ENCODE measurements at regions not wholly inside any gene's neighbourhood (a gene's known extent, or its start where the extent isn't known, plus 50 kb on each side); places are given as distances from the start of the nearest gene placed in this dataset.

DNA sequence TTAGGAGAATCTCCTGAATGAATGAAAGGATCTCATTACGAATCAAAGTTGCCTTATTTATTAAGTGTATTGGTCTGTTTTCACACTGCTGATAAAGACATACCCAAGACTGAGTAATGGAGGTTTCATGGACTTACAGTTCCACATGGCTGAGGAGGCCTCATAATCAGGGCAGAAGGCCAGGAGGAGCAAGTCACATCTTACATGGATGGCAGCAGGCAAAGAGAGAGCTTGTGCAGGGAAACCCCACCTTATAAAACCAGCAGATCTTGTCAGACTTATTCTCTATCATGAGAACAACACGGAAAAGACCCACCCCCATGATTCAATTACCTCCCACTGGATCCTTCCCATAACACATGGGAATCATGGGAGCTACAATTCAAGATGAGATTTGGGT, 785.2 kb upstream of the POU3F3 start:
- no peaks in the 10 kb centered on the region for H3K4me1 Mint-ChIP-seq
- peaks cover 14% of the 10 kb centered on the region for H3K9me3 Mint-ChIP-seq
- no peak overlapping the region for H3K4me3 Mint-ChIP-seq
- H3K36me3 Mint-ChIP-seq: no peaks in the 10 kb centered on the region
- no peak overlapping the region for H3K27ac Mint-ChIP-seq
- DNase-seq (ENCODE audit: low spot score in 2 of 2) (no peak), ATAC-seq (no peak)

DNA sequence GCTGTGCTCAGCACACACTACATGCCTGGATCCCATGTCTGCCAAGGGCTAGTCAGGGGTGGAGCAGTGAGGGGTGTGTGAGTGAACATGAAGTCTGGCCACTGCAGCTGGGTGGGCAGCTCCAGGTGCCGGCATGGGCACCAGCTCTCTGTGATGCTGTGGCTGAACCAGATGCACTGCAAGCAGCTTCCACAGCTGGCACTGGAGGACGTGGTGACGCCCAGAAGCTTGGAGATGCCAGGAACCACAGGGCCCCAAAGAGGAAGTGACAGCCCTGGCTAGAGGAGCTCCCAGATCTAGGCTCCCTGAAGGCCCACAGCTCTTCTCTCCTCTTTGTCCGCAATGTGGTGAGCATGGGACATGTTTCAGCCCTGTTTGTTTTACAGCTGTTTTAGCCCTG, 776.3 kb upstream of the POU3F3 start:
- no peak for DNase-seq (ENCODE audit: low spot score in 2 of 2)
- Mint-ChIP-seq H3K36me3 (no peaks in the 10 kb centered on the region), H3K4me3 (no peak overlapping the region), H3K27ac (no peak overlapping the region), H3K9me3 (peaks cover 13% of the 10 kb centered on the region), H3K4me1 (no peaks in the 10 kb centered on the region)
- peak; percentile 19 for ATAC-seq

DNA sequence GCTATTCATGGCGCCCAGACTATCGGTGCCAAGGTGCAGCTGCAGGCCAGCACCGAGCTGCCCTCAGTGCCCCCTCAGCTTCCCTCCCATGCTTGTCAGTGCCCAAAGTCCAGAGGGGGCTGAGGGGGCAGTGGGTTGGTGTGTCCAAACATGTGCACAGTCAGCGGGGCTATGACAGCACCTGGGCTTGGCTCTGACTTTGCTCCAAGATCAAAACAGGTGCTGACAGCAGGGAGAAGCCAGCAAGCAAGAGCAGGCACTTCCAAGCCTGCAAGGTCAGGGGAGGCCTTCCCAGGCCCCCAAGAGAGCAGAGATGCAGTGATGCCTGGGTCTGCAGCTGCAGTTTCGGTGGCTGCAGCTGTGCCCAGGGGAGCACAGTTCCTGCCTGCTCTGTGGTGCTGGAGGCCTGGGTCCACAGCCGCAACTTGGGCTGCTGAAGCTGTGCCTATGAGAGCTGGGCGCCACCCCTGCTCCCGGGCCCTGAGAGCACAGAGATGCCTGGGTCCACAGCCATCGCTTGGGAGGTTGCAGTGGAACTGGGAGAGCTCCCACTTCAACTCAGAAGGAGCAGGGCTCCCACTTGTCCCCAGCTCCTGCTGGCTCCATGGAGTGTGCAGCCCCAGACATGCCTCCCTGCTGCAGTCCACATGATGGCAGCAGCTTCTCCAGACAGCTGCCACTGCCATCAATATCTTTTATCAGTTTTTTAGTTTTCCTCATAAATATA, 775.3 kb upstream of the POU3F3 start:
- H3K4me3 Mint-ChIP-seq: no peak overlapping the region
- H3K36me3 Mint-ChIP-seq: no peaks in the 10 kb centered on the region
- peaks cover 15% of the 10 kb centered on the region for H3K9me3 Mint-ChIP-seq
- DNase-seq (ENCODE audit: low spot score in 2 of 2) (no peak), ATAC-seq (no peak)
- H3K4me1 Mint-ChIP-seq: no peaks in the 10 kb centered on the region
- no peak overlapping the region for H3K27ac Mint-ChIP-seq

DNA sequence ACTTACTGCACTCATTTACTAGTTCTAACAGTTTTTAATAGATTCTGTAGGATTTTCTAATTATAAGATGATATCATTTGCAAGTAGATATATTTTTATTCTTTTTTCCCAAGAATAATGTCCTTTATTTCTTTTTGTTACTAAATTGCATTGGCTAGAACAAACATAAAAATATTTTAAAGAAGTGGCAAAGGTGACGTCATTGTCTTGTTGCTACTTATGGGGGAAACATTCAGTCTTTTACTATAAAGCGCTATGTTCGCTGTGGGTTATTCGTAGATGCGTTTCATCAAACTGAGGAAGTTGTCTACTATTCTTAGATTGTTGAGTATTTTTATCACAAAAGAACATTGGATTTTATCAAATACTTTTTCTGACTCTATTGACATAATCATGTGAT, 765.2 kb upstream of the POU3F3 start:
- Mint-ChIP-seq H3K4me3 (no peak overlapping the region), H3K36me3 (no peaks in the 10 kb centered on the region), H3K9me3 (peaks cover 17% of the 10 kb centered on the region), H3K4me1 (no peaks in the 10 kb centered on the region), H3K27ac (no peak overlapping the region)
- DNase-seq (ENCODE audit: low spot score in 2 of 2) (no peak), ATAC-seq (no peak)

DNA sequence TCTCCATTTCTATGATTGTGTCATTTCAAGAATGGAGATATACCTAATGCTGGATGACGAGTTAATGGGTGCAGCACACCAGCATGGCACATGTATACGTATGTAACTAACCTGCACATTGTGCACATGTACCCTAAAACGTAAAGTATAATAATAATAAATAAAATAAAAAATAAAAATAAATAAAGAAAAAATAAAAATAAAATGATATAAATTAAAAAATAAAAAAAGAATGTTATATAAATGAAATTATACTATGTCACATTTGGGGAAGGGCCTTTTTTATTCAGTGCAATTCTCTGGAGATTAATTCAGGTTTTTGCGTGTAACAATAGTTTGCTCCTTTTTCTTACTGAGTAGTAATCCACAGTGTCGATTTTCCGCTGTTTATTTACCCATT, 763.5 kb upstream of the POU3F3 start:
- Mint-ChIP-seq H3K4me3 (no peak overlapping the region), H3K4me1 (no peaks in the 10 kb centered on the region), H3K9me3 (peaks cover 18% of the 10 kb centered on the region), H3K36me3 (no peaks in the 10 kb centered on the region), H3K27ac (no peak overlapping the region)
- DNase-seq (ENCODE audit: low spot score in 2 of 2) (no peak), ATAC-seq (no peak)

DNA sequence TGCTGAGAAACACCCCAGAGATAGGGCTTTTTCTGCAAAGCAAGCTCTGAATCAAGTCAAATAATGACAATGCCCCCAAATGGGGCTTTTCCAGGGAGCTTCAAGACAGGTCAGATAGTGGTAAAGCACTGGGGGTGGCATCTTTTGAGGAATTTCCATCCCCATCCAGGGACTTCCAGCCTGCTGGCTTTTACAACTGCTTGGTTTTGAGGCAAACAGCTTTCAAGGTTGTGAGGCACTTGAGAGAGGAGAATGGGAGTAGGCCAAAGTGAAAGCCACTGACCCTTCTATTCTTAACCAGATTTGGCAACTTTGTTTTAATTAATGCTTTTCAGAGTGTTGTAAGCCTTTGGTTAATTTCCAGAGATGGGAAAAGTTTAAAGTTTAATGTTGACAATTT, 762.0 kb upstream of the POU3F3 start:
- no peak overlapping the region for H3K4me3 Mint-ChIP-seq
- H3K36me3 Mint-ChIP-seq: no peaks in the 10 kb centered on the region
- H3K4me1 Mint-ChIP-seq: no peaks in the 10 kb centered on the region
- H3K9me3 Mint-ChIP-seq: peaks cover 18% of the 10 kb centered on the region
- no peak overlapping the region for H3K27ac Mint-ChIP-seq
- ATAC-seq: no peak
- no peak for DNase-seq (ENCODE audit: low spot score in 2 of 2)

DNA sequence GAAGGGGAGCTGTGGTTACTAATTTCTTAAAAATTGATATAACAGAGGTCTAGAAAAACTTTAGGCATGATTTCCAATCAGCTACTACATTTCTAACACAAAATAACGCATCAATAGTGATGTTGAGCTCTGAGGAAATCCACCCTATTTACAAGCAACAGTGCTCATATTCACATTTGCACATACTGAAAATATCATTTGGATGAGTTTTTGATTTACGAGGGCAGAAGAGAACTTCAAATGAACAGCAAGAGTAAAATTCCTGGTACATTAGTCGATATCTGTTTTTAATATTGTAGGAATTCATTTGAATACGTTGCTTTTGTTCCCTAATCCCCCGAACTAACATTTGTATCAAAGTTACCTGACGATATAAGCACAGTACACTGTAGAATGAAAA, 761.0 kb upstream of the POU3F3 start:
- Mint-ChIP-seq H3K4me3 (no peak overlapping the region), H3K9me3 (peaks cover 21% of the 10 kb centered on the region), H3K36me3 (no peaks in the 10 kb centered on the region), H3K4me1 (no peaks in the 10 kb centered on the region), H3K27ac (no peak overlapping the region)
- no peak for DNase-seq (ENCODE audit: low spot score in 2 of 2)
- ATAC-seq: no peak

DNA sequence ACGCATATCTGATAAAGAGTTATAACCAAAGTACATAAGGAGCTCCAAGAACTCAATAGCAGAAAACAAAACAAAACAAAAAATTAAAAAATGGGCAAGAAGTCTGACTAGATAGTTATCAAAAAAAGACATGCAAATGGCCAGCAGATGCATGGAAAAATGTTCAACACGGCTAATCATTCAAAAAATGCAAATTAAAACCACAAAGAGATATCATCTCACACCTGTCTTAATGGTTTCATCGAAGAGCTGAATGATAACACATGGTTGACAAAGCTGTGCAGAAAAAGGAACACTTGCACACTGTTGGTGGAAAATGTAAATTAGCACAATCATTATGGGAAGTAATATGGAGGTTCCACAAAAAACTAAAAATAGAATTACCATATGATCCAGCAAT, 751.3 kb upstream of the POU3F3 start:
- DNase-seq (ENCODE audit: low spot score in 2 of 2) (no peak), ATAC-seq (no peak)
- no peaks in the 10 kb centered on the region for H3K4me1 Mint-ChIP-seq
- no peaks in the 10 kb centered on the region for H3K36me3 Mint-ChIP-seq
- no peak overlapping the region for H3K27ac Mint-ChIP-seq
- H3K4me3 Mint-ChIP-seq: no peak overlapping the region
- peaks cover 8% of the 10 kb centered on the region for H3K9me3 Mint-ChIP-seq

DNA sequence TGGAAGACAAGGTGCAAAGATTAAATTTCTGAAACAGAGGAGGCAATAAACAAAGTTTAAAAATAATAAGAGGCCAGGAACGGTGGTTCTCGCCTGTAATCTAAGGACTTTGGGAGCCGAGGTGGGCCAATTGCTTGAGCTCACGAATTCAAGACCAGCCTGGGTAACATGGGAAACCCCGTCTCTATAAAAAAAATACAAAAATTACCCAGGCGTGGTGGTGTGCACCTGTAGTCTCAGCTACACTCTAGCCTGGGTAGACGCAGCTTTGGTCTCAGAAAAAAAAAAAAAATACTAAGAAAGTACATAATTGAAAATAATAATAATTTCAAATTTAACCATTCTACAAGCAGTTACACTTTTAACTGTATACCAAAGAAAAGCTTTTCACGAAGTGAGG, 744.6 kb upstream of the POU3F3 start:
- no peaks in the 10 kb centered on the region for H3K4me1 Mint-ChIP-seq
- no peaks in the 10 kb centered on the region for H3K36me3 Mint-ChIP-seq
- H3K4me3 Mint-ChIP-seq: no peak overlapping the region
- H3K9me3 Mint-ChIP-seq: peaks cover 15% of the 10 kb centered on the region
- ATAC-seq (no peak), DNase-seq (ENCODE audit: low spot score in 2 of 2) (no peak)
- H3K27ac Mint-ChIP-seq: no peak overlapping the region

DNA sequence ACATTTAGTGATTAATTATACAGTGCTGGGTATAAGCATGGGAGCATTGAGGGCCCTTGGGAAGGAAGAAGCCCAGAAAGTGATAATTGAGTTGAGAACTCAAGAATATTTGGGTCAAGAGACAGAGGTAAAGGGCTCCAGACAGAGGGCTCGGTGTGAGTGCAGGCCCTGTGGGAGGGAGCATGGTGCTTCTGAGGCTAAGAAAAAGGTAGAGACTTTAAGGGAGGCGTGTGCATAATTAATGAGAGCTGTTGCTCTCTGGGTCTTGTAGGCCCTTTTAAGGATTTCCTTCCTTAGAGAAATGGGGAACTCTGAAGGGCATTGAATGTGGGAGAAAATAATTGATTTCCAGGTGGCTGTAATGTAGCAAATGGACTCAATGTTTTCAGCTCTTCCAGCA, 735.0 kb upstream of the POU3F3 start:
- DNase-seq (ENCODE audit: low spot score in 2 of 2): no peak

DNA sequence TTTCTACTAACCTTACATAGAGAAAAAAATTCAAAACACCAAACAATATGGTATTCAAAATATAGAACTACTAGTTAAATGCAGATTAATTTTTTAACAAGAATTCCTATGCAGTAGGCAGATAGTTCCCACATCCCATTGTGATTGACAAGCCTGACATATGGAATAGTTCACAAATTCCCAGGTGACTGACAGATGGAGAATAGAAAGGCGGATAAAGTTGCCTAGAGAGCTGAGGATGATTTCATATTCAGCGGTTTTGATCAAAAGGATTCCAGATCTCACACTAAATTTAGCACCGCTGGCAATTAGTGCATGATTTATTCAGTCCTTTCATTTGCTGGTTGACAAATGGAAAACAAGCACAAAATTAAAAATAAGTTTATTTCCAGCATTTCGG, 733.7 kb upstream of the POU3F3 start:
- Mint-ChIP-seq H3K9me3 (peaks cover 17% of the 10 kb centered on the region), H3K4me1 (no peaks in the 10 kb centered on the region), H3K27ac (no peak overlapping the region), H3K4me3 (no peak overlapping the region), H3K36me3 (no peaks in the 10 kb centered on the region)
- DNase-seq (ENCODE audit: low spot score in 2 of 2): no peak
- ATAC-seq: no peak

More for the DNA sequence above, 735.0 kb upstream of the POU3F3 start:
- H3K9me3 Mint-ChIP-seq: peaks cover 15% of the 10 kb centered on the region
- ATAC-seq: no peak
- no peak overlapping the region for H3K27ac Mint-ChIP-seq
- H3K4me3 Mint-ChIP-seq: no peak overlapping the region
- H3K36me3 Mint-ChIP-seq: no peaks in the 10 kb centered on the region
- no peaks in the 10 kb centered on the region for H3K4me1 Mint-ChIP-seq

DNA sequence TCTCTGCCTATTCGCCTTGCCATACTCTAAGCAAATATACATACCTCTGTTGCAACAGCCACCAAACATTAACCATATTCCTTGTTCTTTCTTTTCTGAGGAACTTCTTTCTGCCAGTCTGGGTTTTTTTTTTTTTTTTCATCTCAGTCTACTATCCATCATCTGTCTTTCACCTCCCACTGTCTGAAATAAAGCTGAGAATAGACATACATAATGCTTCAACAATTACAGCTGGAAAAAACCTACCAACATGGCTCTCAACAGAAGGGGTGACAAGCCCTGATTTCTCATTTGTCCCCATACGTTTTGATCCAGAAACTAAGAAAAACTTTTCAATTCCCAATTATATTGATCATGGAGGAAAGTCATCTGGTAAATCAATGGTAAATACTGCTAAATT, 728.8 kb upstream of the POU3F3 start:
- Mint-ChIP-seq H3K9me3 (peaks cover 23% of the 10 kb centered on the region), H3K27ac (no peak overlapping the region), H3K4me1 (no peaks in the 10 kb centered on the region), H3K4me3 (no peak overlapping the region), H3K36me3 (no peaks in the 10 kb centered on the region)
- ATAC-seq: no peak
- no peak for DNase-seq (ENCODE audit: low spot score in 2 of 2)

DNA sequence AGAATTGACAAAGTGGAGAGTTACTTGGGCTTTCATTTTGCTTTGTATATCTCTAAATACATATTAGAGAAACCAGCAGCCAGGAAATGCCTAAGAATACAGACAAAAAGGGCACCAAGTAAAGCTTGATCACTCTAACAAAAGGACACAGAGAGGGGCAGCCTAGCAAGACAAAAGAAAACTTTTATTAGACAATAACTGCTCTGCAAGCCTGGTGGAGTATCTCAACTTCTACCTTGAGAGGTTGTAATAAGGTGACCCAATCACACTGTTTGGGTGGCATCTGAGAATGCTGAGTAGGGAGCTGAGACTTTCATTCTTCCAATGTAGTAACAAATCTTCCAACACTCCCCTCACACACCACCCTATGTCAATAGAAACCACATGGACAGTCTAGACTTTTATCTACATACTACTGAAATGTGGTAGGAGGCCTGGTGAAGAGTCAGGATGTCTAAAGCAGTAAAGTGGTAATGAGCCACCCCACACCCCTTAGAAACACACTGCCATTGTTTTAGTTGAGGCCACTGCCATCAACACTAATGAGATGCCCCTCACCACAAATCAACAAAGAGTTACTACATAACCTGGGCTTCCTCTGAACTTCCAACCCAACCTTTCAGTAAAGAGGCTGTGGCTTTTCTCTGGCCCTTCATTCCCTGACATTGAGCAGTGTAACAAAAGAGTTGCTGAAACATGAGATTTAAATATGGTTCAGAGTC, 726.7 kb upstream of the POU3F3 start:
- Mint-ChIP-seq H3K27ac (no peak overlapping the region), H3K36me3 (no peaks in the 10 kb centered on the region), H3K4me3 (no peak overlapping the region), H3K9me3 (peaks cover 23% of the 10 kb centered on the region), H3K4me1 (no peaks in the 10 kb centered on the region)
- DNase-seq (ENCODE audit: low spot score in 2 of 2) (no peak), ATAC-seq (no peak)

DNA sequence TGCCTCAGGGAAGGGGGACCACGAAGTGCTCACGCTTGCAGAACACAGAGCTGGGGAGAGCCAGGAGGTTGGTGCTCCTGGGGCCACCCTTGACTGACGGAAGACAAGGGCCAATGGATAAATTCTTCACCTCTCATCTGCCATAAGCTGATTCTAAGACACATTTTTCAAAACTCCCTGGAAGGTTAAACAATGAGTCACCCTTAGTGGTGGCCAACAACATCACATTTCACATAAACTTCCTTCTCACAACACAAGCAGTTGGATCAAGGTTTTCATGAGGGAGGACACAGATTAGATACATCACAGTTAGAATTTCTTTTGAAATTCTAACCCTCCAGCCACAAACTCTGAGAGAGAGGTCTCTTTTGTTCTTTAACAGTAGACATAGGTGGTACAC, 713.6 kb upstream of the POU3F3 start:
- Mint-ChIP-seq H3K4me1 (no peaks in the 10 kb centered on the region), H3K4me3 (no peak overlapping the region), H3K27ac (no peak overlapping the region), H3K9me3 (peaks cover 17% of the 10 kb centered on the region), H3K36me3 (no peaks in the 10 kb centered on the region)
- DNase-seq (ENCODE audit: low spot score in 2 of 2) (no peak), ATAC-seq (no peak)

DNA sequence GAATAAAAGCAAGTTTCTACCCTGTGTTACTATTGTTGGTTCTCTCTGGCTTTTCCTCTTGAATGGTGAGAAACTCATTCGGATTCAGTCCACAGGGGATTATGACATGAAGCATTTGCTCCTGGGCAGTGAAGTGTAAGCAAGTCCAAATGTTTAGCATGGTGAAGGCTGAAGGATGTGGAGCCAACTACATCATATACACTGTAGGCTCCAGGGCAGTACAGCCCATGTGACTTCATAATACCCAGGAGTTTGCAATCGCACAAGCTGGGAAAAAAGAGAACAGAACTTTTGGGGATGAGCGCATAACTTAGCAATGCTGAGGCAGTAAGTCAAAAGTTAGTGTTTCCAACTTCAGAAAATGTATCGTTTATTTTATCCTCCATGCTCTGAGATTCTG, 695.7 kb upstream of the POU3F3 start:
- no peak overlapping the region for H3K27ac Mint-ChIP-seq
- DNase-seq (ENCODE audit: low spot score in 2 of 2) (no peak), ATAC-seq (no peak)
- H3K4me3 Mint-ChIP-seq: no peak overlapping the region
- H3K36me3 Mint-ChIP-seq: no peaks in the 10 kb centered on the region
- no peaks in the 10 kb centered on the region for H3K4me1 Mint-ChIP-seq
- peaks cover 11% of the 10 kb centered on the region for H3K9me3 Mint-ChIP-seq

DNA sequence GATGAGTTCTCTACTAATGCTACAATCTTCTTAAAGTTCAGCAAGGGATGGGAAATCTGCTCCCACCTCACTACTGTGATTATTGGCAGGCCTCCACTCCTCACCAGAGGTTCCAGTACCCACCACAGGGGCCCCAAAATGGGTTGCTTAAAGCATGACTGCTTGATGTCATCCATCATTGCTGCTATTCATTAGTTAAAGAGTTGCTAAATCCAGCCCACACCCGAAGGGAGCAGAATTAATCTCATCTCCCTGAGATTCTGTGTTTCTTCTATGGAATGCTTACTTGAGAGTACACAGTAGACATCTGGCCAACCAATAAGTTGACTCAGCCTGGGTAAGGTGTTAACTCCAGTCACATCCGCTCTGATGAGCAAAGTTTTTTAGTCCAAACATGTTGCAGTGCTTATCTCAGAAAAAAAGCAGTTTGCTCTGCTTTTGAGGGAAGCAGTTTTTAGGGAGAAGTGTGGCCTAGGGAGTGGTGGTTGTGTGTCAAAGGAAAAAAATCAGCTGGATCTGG, 690.2 kb upstream of the POU3F3 start:
- Mint-ChIP-seq H3K4me3 (no peak overlapping the region), H3K27ac (no peak overlapping the region), H3K4me1 (no peaks in the 10 kb centered on the region), H3K36me3 (no peaks in the 10 kb centered on the region), H3K9me3 (peaks cover 17% of the 10 kb centered on the region)
- no peak for DNase-seq (ENCODE audit: low spot score in 2 of 2)
- no peak for ATAC-seq

Data from stimulated activated effector memory CD8-positive, alpha-beta T cell treated with anti-CD3 and anti-CD28 coated beads, Interleukin-12 subunit alpha, Interleukin-12 subunit beta, amount 100 ng/mL, for 72 hours (primary cell).